WTC11 (cell line): ENCODE measurements at regions not wholly inside any gene's neighbourhood (a gene's known extent, or its start where the extent isn't known, plus 50 kb on each side); places are given as distances from the start of the nearest gene placed in this dataset.

Experiments used
- ATAC-seq: fragments of 200-7000 bp; cut with Tn5 transposase; 2 replicates; pipeline ENCODE4 v1.10.0; 2021; ENCODE audit warnings: mild to moderate bottlenecking, moderate library complexity
- CTCF ChIA-PET: fragments of 300-600 bp; sonication (Branson Sonifier 250); formaldehyde crosslinking; loops from one replicate; lab custom pipeline; 2021; ENCODE audit warnings: antibody characterized with exemption; lab: Charles Lee
- POLR2A ChIA-PET: fragments of 350-600 bp; sonication (Branson Sonifier 250); formaldehyde crosslinking; loops from one replicate; lab custom pipeline; 2021; ENCODE audit warnings: antibody characterized with exemption; lab: Charles Lee
- DNase-seq: peaks from one replicate; pipeline ENCODE4 v3.0.0; 2021; ENCODE audit warnings: low spot score
- H3K27ac Mint-ChIP-seq: 2 replicates; pipeline ENCODE4 v1.8.0; 2021; ENCODE audit warnings: mixed read lengths
- H3K27me3 Mint-ChIP-seq: 2 replicates; pipeline ENCODE4 v1.8.0; 2021; ENCODE audit warnings: low read depth, mild to moderate bottlenecking, moderate library complexity, mixed read lengths
- H3K36me3 Mint-ChIP-seq: 2 replicates; pipeline ENCODE4 v1.8.0; 2021; ENCODE audit warnings: mixed read lengths
- H3K4me1 Mint-ChIP-seq: 2 replicates; pipeline ENCODE4 v1.8.0; 2022; ENCODE audit warnings: mixed read lengths
- H3K4me3 Mint-ChIP-seq: 2 replicates; pipeline ENCODE4 v1.8.0; 2021; ENCODE audit warnings: mild to moderate bottlenecking, moderate library complexity, mixed read lengths
- H3K9me3 Mint-ChIP-seq: 2 replicates; pipeline ENCODE4 v1.8.0; 2021; ENCODE audit warnings: mixed read lengths
- CBFB ChIP-seq: sonication (generic); formaldehyde crosslinking; IDR thresholded peaks from 2 replicates; pipeline ENCODE4 v1.8.1; 2022; ENCODE audit warnings: mild to moderate bottlenecking, low read depth, missing genetic modification reagents
- CREM ChIP-seq: sonication (generic); formaldehyde crosslinking; IDR thresholded peaks from 2 replicates; pipeline ENCODE4 v1.8.1; 2022; ENCODE audit warnings: mild to moderate bottlenecking, missing genetic modification reagents, moderate library complexity
- EMX1 ChIP-seq: fragments of 250-450 bp; sonication (Bioruptor Pico); IDR thresholded peaks from 2 replicates; pipeline ENCODE4 v1.8.0; 2021; ENCODE audit warnings: mild to moderate bottlenecking
- ETV6 ChIP-seq: sonication (generic); formaldehyde crosslinking; IDR thresholded peaks from 2 replicates; pipeline ENCODE4 v1.8.1; 2022; ENCODE audit warnings: mild to moderate bottlenecking, missing genetic modification reagents
- GABPB1 ChIP-seq: sonication (generic); formaldehyde crosslinking; IDR thresholded peaks from 2 replicates; pipeline ENCODE4 v1.8.1; 2023; ENCODE audit warnings: mild to moderate bottlenecking, missing genetic modification reagents
- HMGA2 ChIP-seq: fragments of 250-450 bp; sonication (Bioruptor Pico); IDR thresholded peaks from 2 replicates; pipeline ENCODE4 v1.4.0; 2021; ENCODE audit warnings: mild to moderate bottlenecking, moderate library complexity
- NR1H2 ChIP-seq: sonication (generic); formaldehyde crosslinking; IDR thresholded peaks from 2 replicates; pipeline ENCODE4 v1.9.0; 2021; ENCODE audit warnings: mild to moderate bottlenecking, moderate library complexity, missing genetic modification reagents
- NR3C1 ChIP-seq: sonication (generic); formaldehyde crosslinking; conservative IDR thresholded peaks from 2 replicates; pipeline ENCODE4 v1.8.1; 2023; ENCODE audit warnings: low read depth, mild to moderate bottlenecking, missing genetic modification reagents
- SMAD3 ChIP-seq: sonication (generic); formaldehyde crosslinking; IDR thresholded peaks from 2 replicates; pipeline ENCODE4 v1.8.0; 2022; ENCODE audit warnings: missing genetic modification reagents, mild to moderate bottlenecking, borderline replicate concordance
- SOX15 ChIP-seq: fragments of 250-450 bp; sonication (Bioruptor Pico); IDR thresholded peaks from 2 replicates; pipeline ENCODE4 v1.9.0; 2021; ENCODE audit warnings: mild to moderate bottlenecking
- ZBTB21 ChIP-seq: sonication (generic); formaldehyde crosslinking; IDR thresholded peaks from 2 replicates; pipeline ENCODE4 v1.8.1; 2023; ENCODE audit warnings: mild to moderate bottlenecking, missing genetic modification reagents, borderline replicate concordance
- ZNF263 ChIP-seq: sonication (generic); formaldehyde crosslinking; IDR thresholded peaks from 2 replicates; pipeline ENCODE4 v1.8.1; 2022; ENCODE audit warnings: low read depth, mild to moderate bottlenecking, moderate library complexity, missing genetic modification reagents
- ZNF416 ChIP-seq: fragments of 250-450 bp; sonication (Bioruptor Pico); IDR thresholded peaks from 2 replicates; pipeline ENCODE4 v1.9.0; 2021; ENCODE audit warnings: mild to moderate bottlenecking, inconsistent platforms
- ZNF423 ChIP-seq: fragments of 250-450 bp; sonication (Bioruptor Pico); IDR thresholded peaks from 2 replicates; pipeline ENCODE4 v2.1.2; 2022; ENCODE audit warnings: mild to moderate bottlenecking, moderate library complexity
- ZNF671 ChIP-seq: fragments of 250-450 bp; sonication (Bioruptor Pico); IDR thresholded peaks from 2 replicates; pipeline ENCODE4 v1.8.0; 2021; ENCODE audit warnings: mild to moderate bottlenecking
- TF ChIP-seq, protein P1 (sequence below): sonication (generic); formaldehyde crosslinking; IDR thresholded peaks from 2 replicates; pipeline ENCODE4 v1.8.0; 2022; ENCODE audit warnings: mild to moderate bottlenecking, missing genetic modification reagents
- TF ChIP-seq, protein P2 (sequence below): sonication (generic); formaldehyde crosslinking; IDR thresholded peaks from 2 replicates; pipeline ENCODE4 v1.8.0; 2022; ENCODE audit warnings: mild to moderate bottlenecking, missing genetic modification reagents
- TF ChIP-seq, protein P3 (sequence below): sonication (generic); formaldehyde crosslinking; IDR thresholded peaks from 2 replicates; pipeline ENCODE4 v1.8.1; 2023; ENCODE audit warnings: mild to moderate bottlenecking, missing genetic modification reagents, moderate library complexity
- TF ChIP-seq, protein P4 (sequence below): fragments of 200-600 bp; IDR thresholded peaks from 2 replicates; pipeline ENCODE4 v1.8.0; 2022; ENCODE audit warnings: antibody characterized with exemption
- TF ChIP-seq, protein P5 (sequence below): sonication (generic); formaldehyde crosslinking; IDR thresholded peaks from 2 replicates; pipeline ENCODE4 v1.8.0; 2023; ENCODE audit warnings: missing genetic modification reagents
- TF ChIP-seq, protein P6 (sequence below): sonication (generic); formaldehyde crosslinking; IDR thresholded peaks from 2 replicates; pipeline ENCODE4 v1.8.1; 2022; ENCODE audit warnings: missing genetic modification reagents, borderline replicate concordance
- TF ChIP-seq, protein P7 (sequence below): fragments of 250-450 bp; sonication (Bioruptor Pico); IDR thresholded peaks from 2 replicates; pipeline ENCODE4 v1.8.0; 2021; ENCODE audit warnings: mild to moderate bottlenecking

DNA sequence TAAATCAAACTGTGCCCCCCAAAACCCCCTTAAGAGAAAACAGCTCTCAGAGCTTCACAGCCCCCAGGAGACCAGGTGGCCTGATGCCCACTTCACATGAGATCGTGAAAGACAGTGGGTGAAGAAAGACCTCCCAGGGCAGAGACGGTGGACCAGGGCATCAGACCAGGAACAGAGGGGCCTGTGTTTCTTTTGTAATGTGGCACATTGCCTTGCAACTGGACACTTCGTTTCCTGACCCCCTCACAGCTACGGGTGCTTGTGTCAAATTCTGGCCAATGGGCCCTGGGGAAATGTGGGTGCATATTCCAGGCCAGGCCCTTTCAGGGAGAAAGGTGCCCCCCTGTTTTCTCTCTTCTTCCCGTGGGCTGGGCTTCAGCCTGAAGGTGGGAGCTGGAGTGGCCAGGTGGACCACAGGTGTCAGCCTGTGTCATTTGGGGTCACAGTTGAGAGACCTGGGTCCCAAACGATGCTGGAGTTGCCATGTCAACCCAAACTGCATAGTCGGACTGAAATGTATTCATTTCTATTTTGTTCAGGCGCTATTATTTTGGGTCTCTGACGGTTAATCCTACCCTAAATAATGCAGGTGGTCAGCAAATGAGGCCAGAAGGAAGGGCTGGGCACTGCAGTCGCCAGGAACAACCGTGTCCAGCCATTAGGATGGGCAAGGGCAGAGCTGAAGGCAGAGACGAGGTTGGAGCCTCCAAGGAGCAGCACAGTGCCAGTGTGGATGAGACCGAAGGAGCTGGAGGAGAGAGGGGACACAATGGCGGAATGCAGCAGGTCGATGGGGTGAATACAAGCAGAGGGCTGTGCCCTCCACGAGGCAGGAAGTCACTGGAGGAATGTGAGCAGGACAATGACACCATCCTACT lies 338.2 kb downstream of the EIPR1 start (continued):
- TF ChIP-seq, protein P1, sequence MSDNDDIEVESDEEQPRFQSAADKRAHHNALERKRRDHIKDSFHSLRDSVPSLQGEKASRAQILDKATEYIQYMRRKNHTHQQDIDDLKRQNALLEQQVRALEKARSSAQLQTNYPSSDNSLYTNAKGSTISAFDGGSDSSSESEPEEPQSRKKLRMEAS (CRISPR knock-in tag): no peak
- TF ChIP-seq CREM (CRISPR knock-in tag) (no peak), NR1H2 (CRISPR knock-in tag) (no peak), GABPB1 (CRISPR knock-in tag) (no peak), EMX1 (CRISPR knock-in tag) (no peak), CBFB (CRISPR knock-in tag) (no peak), SOX15 (CRISPR knock-in tag) (no peak), HMGA2 (no peak), ZNF423 (CRISPR knock-in tag) (no peak)
- TF ChIP-seq, protein P2, sequence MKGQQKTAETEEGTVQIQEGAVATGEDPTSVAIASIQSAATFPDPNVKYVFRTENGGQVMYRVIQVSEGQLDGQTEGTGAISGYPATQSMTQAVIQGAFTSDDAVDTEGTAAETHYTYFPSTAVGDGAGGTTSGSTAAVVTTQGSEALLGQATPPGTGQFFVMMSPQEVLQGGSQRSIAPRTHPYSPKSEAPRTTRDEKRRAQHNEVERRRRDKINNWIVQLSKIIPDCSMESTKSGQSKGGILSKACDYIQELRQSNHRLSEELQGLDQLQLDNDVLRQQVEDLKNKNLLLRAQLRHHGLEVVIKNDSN: no peak
- TF ChIP-seq, protein P3, sequence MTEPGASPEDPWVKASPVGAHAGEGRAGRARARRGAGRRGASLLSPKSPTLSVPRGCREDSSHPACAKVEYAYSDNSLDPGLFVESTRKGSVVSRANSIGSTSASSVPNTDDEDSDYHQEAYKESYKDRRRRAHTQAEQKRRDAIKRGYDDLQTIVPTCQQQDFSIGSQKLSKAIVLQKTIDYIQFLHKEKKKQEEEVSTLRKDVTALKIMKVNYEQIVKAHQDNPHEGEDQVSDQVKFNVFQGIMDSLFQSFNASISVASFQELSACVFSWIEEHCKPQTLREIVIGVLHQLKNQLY (CRISPR knock-in tag): no peak
- TF ChIP-seq, protein P4, sequence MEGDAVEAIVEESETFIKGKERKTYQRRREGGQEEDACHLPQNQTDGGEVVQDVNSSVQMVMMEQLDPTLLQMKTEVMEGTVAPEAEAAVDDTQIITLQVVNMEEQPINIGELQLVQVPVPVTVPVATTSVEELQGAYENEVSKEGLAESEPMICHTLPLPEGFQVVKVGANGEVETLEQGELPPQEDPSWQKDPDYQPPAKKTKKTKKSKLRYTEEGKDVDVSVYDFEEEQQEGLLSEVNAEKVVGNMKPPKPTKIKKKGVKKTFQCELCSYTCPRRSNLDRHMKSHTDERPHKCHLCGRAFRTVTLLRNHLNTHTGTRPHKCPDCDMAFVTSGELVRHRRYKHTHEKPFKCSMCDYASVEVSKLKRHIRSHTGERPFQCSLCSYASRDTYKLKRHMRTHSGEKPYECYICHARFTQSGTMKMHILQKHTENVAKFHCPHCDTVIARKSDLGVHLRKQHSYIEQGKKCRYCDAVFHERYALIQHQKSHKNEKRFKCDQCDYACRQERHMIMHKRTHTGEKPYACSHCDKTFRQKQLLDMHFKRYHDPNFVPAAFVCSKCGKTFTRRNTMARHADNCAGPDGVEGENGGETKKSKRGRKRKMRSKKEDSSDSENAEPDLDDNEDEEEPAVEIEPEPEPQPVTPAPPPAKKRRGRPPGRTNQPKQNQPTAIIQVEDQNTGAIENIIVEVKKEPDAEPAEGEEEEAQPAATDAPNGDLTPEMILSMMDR: no peak
- TF ChIP-seq, protein P5, sequence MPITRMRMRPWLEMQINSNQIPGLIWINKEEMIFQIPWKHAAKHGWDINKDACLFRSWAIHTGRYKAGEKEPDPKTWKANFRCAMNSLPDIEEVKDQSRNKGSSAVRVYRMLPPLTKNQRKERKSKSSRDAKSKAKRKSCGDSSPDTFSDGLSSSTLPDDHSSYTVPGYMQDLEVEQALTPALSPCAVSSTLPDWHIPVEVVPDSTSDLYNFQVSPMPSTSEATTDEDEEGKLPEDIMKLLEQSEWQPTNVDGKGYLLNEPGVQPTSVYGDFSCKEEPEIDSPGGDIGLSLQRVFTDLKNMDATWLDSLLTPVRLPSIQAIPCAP: no peak
- TF ChIP-seq, protein P6, sequence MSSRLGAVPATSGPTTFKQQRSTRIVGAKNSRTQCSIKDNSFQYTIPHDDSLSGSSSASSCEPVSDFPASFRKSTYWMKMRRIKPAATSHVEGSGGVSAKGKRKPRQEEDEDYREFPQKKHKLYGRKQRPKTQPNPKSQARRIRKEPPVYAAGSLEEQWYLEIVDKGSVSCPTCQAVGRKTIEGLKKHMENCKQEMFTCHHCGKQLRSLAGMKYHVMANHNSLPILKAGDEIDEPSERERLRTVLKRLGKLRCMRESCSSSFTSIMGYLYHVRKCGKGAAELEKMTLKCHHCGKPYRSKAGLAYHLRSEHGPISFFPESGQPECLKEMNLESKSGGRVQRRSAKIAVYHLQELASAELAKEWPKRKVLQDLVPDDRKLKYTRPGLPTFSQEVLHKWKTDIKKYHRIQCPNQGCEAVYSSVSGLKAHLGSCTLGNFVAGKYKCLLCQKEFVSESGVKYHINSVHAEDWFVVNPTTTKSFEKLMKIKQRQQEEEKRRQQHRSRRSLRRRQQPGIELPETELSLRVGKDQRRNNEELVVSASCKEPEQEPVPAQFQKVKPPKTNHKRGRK: no peak

DNA sequence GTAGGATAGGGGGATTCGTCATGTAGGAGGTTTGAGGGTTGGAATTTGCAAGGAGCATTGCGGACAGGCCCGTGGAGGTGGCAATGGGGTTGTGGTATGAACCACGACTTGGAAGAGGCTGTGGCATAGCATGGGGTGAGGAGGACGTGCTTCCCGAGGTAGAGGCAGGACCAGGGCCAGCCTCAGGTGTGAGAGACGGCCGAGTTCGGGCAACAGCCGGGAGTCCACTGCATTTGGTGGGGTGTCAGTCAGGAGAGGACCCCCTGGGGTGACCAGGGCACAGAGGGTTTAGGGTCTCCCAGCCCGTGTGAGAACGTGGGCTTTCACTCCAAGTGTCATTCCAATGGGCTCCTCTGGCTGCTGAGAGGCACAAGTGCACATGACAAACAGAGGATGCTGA lies 339.0 kb downstream of the EIPR1 start:
- ChIA-PET CTCF (no interaction called here), POLR2A (no interaction called here)
- no peak for DNase-seq
- Mint-ChIP-seq H3K4me1 (peaks cover 3% of the 10 kb centered on the region; the same call in 1 of the 2 replicates), H3K4me3 (no peak overlapping the region), H3K27me3 (no peaks in the 10 kb centered on the region; the same call in 1 of the 2 replicates), H3K9me3 (no peaks in the 10 kb centered on the region), H3K36me3 (no peaks in the 10 kb centered on the region), H3K27ac (no peak overlapping the region)
- TF ChIP-seq EMX1 (CRISPR knock-in tag) (no peak), SMAD3 (no peak)
- TF ChIP-seq, all 79 proteins: peak for 0
- ATAC-seq: no peak

DNA sequence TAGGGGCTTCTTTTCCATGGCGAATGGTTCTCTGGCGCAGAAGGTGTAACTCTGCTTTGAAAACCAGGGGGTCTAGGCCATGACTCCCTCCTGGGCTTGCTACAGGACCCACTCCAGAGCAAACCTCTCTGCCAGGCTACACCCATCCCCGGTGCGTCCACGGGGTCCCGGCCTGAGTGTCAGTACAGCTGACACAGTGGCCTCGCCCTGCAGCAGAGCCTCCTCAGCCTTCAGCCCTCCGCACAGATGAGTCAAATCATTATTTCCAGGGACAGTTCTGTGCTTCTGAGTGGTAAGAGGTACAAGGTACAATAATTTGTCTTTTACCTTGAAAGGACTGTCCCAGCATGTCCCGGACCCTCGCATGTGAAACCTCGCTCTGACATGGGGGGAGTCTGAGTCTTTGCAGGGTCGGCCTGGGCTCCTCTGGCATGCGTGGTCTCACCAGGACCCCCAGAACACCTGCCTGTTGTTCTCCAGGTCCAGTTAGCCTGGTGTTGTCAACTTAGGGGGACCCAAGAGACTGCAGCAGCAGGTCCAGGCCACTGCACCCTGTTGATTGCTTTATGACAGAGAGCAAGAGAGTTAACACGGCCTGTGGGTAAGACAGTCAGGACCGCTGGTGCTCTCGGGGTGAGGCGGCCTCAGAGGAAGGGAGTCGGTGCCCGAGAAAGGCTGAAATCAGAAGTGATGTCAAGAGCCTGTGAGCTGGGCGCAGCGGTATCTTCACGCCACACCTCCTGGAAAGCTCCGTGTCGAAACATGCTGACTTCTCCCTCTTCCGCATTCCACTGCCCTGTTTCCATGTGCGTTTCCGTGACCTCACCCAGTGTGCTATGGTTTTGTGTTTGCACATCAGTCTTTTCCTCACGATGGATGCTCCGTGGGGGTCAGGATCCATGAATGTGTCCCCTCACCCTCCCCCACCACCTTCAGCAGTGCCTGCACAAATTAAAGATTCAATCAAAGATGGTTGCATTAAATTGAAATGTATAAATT lies 340.1 kb downstream of the EIPR1 start:
- no peak overlapping the region for H3K4me3 Mint-ChIP-seq
- H3K27ac Mint-ChIP-seq: no peak overlapping the region
- POLR2A ChIA-PET: no interaction called here
- no peaks in the 10 kb centered on the region for H3K36me3 Mint-ChIP-seq
- H3K4me1 Mint-ChIP-seq: peaks cover 3% of the 10 kb centered on the region; the same call in 1 of the 2 replicates
- H3K27me3 Mint-ChIP-seq: no peaks in the 10 kb centered on the region; the same call in 1 of the 2 replicates
- DNase-seq: no peak
- ATAC-seq: no peak
- CTCF ChIA-PET: no interaction called here
- H3K9me3 Mint-ChIP-seq: peaks cover 4% of the 10 kb centered on the region
- TF ChIP-seq NR3C1 (no peak), ZBTB21 (CRISPR knock-in tag) (no peak), ETV6 (CRISPR knock-in tag) (no peak), ZNF671 (CRISPR knock-in tag) (no peak), ZNF416 (CRISPR knock-in tag) (no peak), ZNF263 (CRISPR knock-in tag) (no peak)
- TF ChIP-seq, protein P4: no peak
- TF ChIP-seq, protein P7, sequence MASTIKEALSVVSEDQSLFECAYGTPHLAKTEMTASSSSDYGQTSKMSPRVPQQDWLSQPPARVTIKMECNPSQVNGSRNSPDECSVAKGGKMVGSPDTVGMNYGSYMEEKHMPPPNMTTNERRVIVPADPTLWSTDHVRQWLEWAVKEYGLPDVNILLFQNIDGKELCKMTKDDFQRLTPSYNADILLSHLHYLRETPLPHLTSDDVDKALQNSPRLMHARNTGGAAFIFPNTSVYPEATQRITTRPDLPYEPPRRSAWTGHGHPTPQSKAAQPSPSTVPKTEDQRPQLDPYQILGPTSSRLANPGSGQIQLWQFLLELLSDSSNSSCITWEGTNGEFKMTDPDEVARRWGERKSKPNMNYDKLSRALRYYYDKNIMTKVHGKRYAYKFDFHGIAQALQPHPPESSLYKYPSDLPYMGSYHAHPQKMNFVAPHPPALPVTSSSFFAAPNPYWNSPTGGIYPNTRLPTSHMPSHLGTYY (CRISPR knock-in tag): no peak
